Activated gamma-delta T cell treated with anti-CD3 and anti-CD28 coated beads, Interleukin-2, amount 50 U/mL, for 16 hours (primary cell): ENCODE measurements at regions not wholly inside any gene's neighbourhood (a gene's known extent, or its start where the extent isn't known, plus 50 kb on each side); places are given as distances from the start of the nearest gene placed in this dataset.

Experiments used
- DNase-seq: peaks from one replicate; pipeline ENCODE4 v3.0.0-alpha.2; 2020; ENCODE audit warnings: low read depth

GRCh38 chr6:104050455-104050854 lies 809.3 kb downstream of the HACE1 start:
- DNase-seq = no peak

GRCh38 chr6:104046426-104046825 lies 813.3 kb downstream of the HACE1 start:
- no peak for DNase-seq

GRCh38 chr6:104031346-104031745 lies 828.4 kb downstream of the HACE1 start:
- DNase-seq = no peak

GRCh38 chr6:104022126-104022525 lies 837.6 kb downstream of the HACE1 start:
- no peak for DNase-seq

GRCh38 chr6:104019075-104019753 lies 840.5 kb downstream of the HACE1 start:
- DNase-seq = no peak

GRCh38 chr6:104017410-104018381 lies 842.0 kb downstream of the HACE1 start:
- DNase-seq = no peak

GRCh38 chr6:104014163-104014959 lies 845.4 kb downstream of the HACE1 start:
- DNase-seq = no peak

DNA sequence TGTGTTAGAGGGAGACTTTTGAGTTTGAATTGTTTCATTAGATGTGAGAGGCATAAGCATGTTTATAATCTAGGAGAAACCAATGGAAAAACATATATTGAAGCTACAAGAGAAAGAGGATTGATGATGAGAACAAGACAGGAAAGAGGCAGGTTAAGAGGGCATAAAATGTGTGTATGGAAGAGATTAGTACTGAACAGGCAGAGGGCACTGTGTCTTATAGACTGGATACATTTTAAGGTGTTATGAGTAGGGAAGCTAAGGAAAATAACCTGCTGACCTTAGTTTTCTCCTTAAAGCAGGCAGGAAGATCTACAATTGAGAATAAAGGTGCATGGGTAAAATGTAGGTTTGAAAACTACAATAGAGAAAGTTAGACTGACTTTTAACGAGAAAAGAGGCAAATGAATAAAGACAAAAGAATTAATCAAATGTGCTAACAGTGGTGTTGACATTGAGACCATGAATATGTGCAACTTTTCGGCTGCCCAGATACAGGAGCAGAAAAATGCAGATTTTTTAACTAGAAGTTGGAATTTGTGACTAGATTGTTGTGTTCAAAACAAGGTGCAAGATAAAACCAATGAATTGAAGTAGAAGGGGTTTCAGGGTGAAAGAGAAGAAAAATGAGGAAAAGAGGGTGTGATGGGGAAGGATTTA lies 846.3 kb downstream of the HACE1 start:
- no peak for DNase-seq

GRCh38 chr6:104010897-104011296 lies 848.8 kb downstream of the HACE1 start:
- DNase-seq = no peak

GRCh38 chr6:104003803-104004516 lies 855.8 kb downstream of the HACE1 start:
- no peak for DNase-seq

- no peak for DNase-seq
These were observed 864.1 kb downstream of the HACE1 start for GRCh38 chr6:103995571-103995970.

- DNase-seq = no peak
These were observed 875.9 kb downstream of the HACE1 start for GRCh38 chr6:103983860-103984259.

DNA sequence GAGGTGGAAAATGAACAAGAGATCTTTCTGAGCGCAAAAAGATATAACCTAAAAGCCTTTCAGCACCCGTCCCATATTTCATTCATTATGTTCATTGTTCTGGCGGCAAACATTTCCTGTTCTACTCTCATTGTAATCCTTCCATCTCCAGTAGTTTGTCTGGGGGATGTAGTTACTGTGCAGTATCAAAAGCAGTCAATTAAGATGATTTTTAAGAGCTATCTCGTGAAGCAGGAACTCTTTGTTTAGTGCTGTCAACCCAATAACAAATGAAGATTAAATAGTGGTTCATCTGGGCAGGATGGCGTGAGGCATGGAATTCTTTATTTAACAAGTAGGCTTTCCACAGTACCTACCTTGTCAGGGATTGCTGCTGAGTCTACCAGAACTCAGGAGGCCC lies 876.7 kb downstream of the HACE1 start:
- no peak for DNase-seq

GRCh38 chr6:103982574-103982973 lies 877.1 kb downstream of the HACE1 start:
- no peak for DNase-seq

- DNase-seq = no peak
These were observed 880.4 kb downstream of the HACE1 start for GRCh38 chr6:103979308-103979707.

GRCh38 chr6:103937389-103937788 lies 922.3 kb downstream of the HACE1 start:
- DNase-seq = no peak

DNA sequence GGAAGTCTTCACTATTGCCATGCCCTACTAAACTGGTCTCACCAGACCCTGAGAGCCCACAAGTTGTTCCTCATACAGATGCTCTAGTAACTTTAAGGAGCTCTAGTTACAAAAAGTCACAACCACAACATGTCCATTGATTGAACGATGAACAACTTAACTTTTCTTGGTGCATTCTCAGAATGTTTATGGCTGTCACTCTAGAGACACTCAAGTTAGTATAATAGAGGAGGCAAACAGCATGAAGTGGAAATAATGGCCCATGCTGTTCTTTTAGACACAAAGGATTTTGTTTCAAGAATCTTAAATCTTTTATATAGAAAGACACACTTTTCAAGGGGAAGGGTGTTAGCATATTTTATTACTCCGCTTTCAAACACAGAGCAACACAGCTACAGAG lies 934.4 kb downstream of the HACE1 start:
- no peak for DNase-seq

- no peak for DNase-seq
These were observed 949.7 kb downstream of the HACE1 start for GRCh38 chr6:103910018-103910417.

- DNase-seq = no peak
These were observed 950.8 kb downstream of the HACE1 start for GRCh38 chr6:103908898-103909297.

DNA sequence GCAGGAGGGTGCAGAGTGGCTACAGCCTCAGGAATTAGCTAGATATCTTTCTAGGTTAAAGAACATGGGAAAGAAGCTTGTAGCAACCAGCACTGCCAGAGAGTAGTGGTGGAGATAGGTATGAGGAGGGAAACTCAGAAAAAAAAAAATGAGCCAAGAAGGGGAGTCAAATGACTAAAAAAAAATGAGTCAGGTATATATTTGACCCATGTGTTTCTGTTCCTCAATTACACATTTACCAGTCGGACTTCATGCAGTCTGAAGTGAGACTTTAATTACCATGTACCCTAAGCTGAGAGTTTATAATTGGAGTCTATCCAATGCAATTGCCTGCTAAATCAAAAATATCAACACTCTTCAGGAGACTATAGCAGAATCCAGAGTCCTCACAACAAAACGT lies 964.6 kb downstream of the HACE1 start:
- DNase-seq = no peak

DNA sequence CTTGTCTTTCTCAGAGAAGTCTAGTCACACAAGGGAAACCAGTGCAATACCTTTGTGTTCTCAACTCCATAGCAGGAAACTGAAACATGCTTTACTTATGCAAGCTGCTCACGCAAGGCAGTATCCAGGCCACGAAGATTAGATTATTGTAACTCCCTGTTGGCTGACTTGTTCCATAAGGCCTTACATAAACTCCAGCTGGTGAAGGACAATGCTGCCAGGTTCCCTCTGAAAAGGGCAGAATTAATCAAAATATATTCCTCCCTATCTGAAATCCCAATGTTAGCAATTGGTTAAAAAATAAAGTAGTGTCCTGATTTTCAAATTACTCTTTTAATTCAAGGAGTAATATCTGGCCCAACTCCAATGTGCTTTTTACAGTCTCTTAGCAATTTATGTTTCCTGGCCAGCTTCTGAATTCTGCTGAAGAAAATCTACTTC lies 966.6 kb downstream of the HACE1 start:
- DNase-seq = no peak
